ENCODE measurements at regions not wholly inside any gene's neighbourhood (a gene's known extent, or its start where the extent isn't known, plus 50 kb on each side); places are given as distances from the start of the nearest gene placed in this dataset.

- WGBS (ENCODE audit: insufficient coverage): no CpG with 5 or more reads among the region's 2 CpGs
- DNase-seq: peak; percentile 68
- Histone ChIP-seq H3K4me3 (ENCODE audit: low read length) (no peak overlapping the region), H3K36me3 (ENCODE audit: control insufficient read depth, insufficient read depth, low read length) (no peaks in the 10 kb centered on the region), H3K27ac (ENCODE audit: low read length) (no peak overlapping the region), H3K9me3 (replicated peaks; ENCODE audit: control insufficient read depth, low read depth, low read length) (peaks cover 3% of the 10 kb centered on the region), H3K27me3 (ENCODE audit: control insufficient read depth, insufficient read depth, low read length) (no peaks in the 10 kb centered on the region), H3K4me1 (ENCODE audit: control insufficient read depth, insufficient read depth, low read length) (peaks cover 7% of the 10 kb centered on the region)
These were observed 105.9 kb upstream of the RMDN2 start for GRCh38 chr2:37819186-37819585.

- H3K4me3 ChIP-seq (ENCODE audit: low read length): no peak overlapping the region
- no CpG with 5 or more reads among the region's 2 CpGs for WGBS (ENCODE audit: insufficient coverage)
These were observed 104.6 kb upstream of the RMDN2 start for GRCh38 chr2:37820471-37820986.

GRCh38 chr2:37825586-37825985, 99.5 kb upstream of the RMDN2 start:
- Histone ChIP-seq H3K4me1 (ENCODE audit: control insufficient read depth, insufficient read depth, low read length) (peaks cover 28% of the 10 kb centered on the region), H3K27ac (ENCODE audit: low read length) (no peak overlapping the region), H3K9me3 (replicated peaks; ENCODE audit: control insufficient read depth, low read depth, low read length) (peaks cover 3% of the 10 kb centered on the region), H3K36me3 (ENCODE audit: control insufficient read depth, insufficient read depth, low read length) (no peaks in the 10 kb centered on the region), H3K4me3 (ENCODE audit: low read length) (no peak overlapping the region), H3K27me3 (ENCODE audit: control insufficient read depth, insufficient read depth, low read length) (no peaks in the 10 kb centered on the region)
- DNase-seq: no peak
- WGBS (ENCODE audit: insufficient coverage): no CpG with 5 or more reads among the region's 3 CpGs

More at GRCh38 chr2:37820471-37820986, 104.6 kb upstream of the RMDN2 start:
- H3K4me1 ChIP-seq (ENCODE audit: control insufficient read depth, insufficient read depth, low read length): peaks cover 7% of the 10 kb centered on the region
- H3K27me3 ChIP-seq (ENCODE audit: control insufficient read depth, insufficient read depth, low read length): no peaks in the 10 kb centered on the region
- no peak for DNase-seq
- peaks cover 3% of the 10 kb centered on the region for H3K9me3 ChIP-seq (replicated peaks; ENCODE audit: control insufficient read depth, low read depth, low read length)
- H3K36me3 ChIP-seq (ENCODE audit: control insufficient read depth, insufficient read depth, low read length): no peaks in the 10 kb centered on the region
- H3K27ac ChIP-seq (ENCODE audit: low read length): no peak overlapping the region

- Histone ChIP-seq H3K9me3 (replicated peaks; ENCODE audit: control insufficient read depth, low read depth, low read length) (no peaks in the 10 kb centered on the region), H3K36me3 (ENCODE audit: control insufficient read depth, insufficient read depth, low read length) (no peaks in the 10 kb centered on the region), H3K27me3 (ENCODE audit: control insufficient read depth, insufficient read depth, low read length) (no peaks in the 10 kb centered on the region), H3K4me1 (ENCODE audit: control insufficient read depth, insufficient read depth, low read length) (peaks cover 30% of the 10 kb centered on the region), H3K27ac (ENCODE audit: low read length) (no peak overlapping the region), H3K4me3 (ENCODE audit: low read length) (no peak overlapping the region)
- no peak for DNase-seq
- 83% methylated on average over 2 of the region's 4 CpGs for WGBS (ENCODE audit: insufficient coverage)
These were observed 98.5 kb upstream of the RMDN2 start for GRCh38 chr2:37826611-37827010.

GRCh38 chr2:37827455-37827854, 97.6 kb upstream of the RMDN2 start:
- peaks cover 30% of the 10 kb centered on the region for H3K4me1 ChIP-seq (ENCODE audit: control insufficient read depth, insufficient read depth, low read length)
- DNase-seq: no peak
- no peak overlapping the region for H3K27ac ChIP-seq (ENCODE audit: low read length)
- H3K9me3 ChIP-seq (replicated peaks; ENCODE audit: control insufficient read depth, low read depth, low read length): no peaks in the 10 kb centered on the region
- no peaks in the 10 kb centered on the region for H3K36me3 ChIP-seq (ENCODE audit: control insufficient read depth, insufficient read depth, low read length)
- H3K27me3 ChIP-seq (ENCODE audit: control insufficient read depth, insufficient read depth, low read length): no peaks in the 10 kb centered on the region
- WGBS (ENCODE audit: insufficient coverage): 87% methylated on average over 7 of the region's 7 CpGs
- no peak overlapping the region for H3K4me3 ChIP-seq (ENCODE audit: low read length)

GRCh38 chr2:37827911-37828511, 97.1 kb upstream of the RMDN2 start:
- peaks cover 30% of the 10 kb centered on the region for H3K4me1 ChIP-seq (ENCODE audit: control insufficient read depth, insufficient read depth, low read length)
- 40% methylated on average over 2 of the region's 6 CpGs for WGBS (ENCODE audit: insufficient coverage)

GRCh38 chr2:37829202-37829601, 95.9 kb upstream of the RMDN2 start:
- DNase-seq: peak; percentile 53
- no peaks in the 10 kb centered on the region for H3K9me3 ChIP-seq (replicated peaks; ENCODE audit: control insufficient read depth, low read depth, low read length)
- H3K4me3 ChIP-seq (ENCODE audit: low read length): no peak overlapping the region
- H3K36me3 ChIP-seq (ENCODE audit: control insufficient read depth, insufficient read depth, low read length): no peaks in the 10 kb centered on the region
- no peaks in the 10 kb centered on the region for H3K27me3 ChIP-seq (ENCODE audit: control insufficient read depth, insufficient read depth, low read length)
- no CpG with 5 or more reads among the region's 3 CpGs for WGBS (ENCODE audit: insufficient coverage)
- peaks cover 30% of the 10 kb centered on the region for H3K4me1 ChIP-seq (ENCODE audit: control insufficient read depth, insufficient read depth, low read length)
- no peak overlapping the region for H3K27ac ChIP-seq (ENCODE audit: low read length)

More at GRCh38 chr2:37827911-37828511, 97.1 kb upstream of the RMDN2 start:
- Histone ChIP-seq H3K4me3 (ENCODE audit: low read length) (no peak overlapping the region), H3K27me3 (ENCODE audit: control insufficient read depth, insufficient read depth, low read length) (no peaks in the 10 kb centered on the region), H3K27ac (ENCODE audit: low read length) (peak overlapping the region; percentile 25), H3K36me3 (ENCODE audit: control insufficient read depth, insufficient read depth, low read length) (no peaks in the 10 kb centered on the region), H3K9me3 (replicated peaks; ENCODE audit: control insufficient read depth, low read depth, low read length) (no peaks in the 10 kb centered on the region)
- peak; percentile 72 for DNase-seq

- 27% methylated on average over 3 of the region's 6 CpGs for WGBS (ENCODE audit: insufficient coverage)
- no peak for DNase-seq
- Histone ChIP-seq H3K36me3 (ENCODE audit: control insufficient read depth, insufficient read depth, low read length) (no peaks in the 10 kb centered on the region), H3K27me3 (ENCODE audit: control insufficient read depth, insufficient read depth, low read length) (no peaks in the 10 kb centered on the region), H3K27ac (ENCODE audit: low read length) (no peak overlapping the region), H3K9me3 (replicated peaks; ENCODE audit: control insufficient read depth, low read depth, low read length) (no peaks in the 10 kb centered on the region), H3K4me1 (ENCODE audit: control insufficient read depth, insufficient read depth, low read length) (peaks cover 30% of the 10 kb centered on the region), H3K4me3 (ENCODE audit: low read length) (no peak overlapping the region)
These were observed 95.3 kb upstream of the RMDN2 start for GRCh38 chr2:37829616-37830395.

GRCh38 chr2:37830636-37831035, 94.5 kb upstream of the RMDN2 start:
- Histone ChIP-seq H3K9me3 (replicated peaks; ENCODE audit: control insufficient read depth, low read depth, low read length) (no peaks in the 10 kb centered on the region), H3K27ac (ENCODE audit: low read length) (no peak overlapping the region)
- 64% methylated on average over 1 of the region's 2 CpGs for WGBS (ENCODE audit: insufficient coverage)

GRCh38 chr2:37831081-37831780, 93.9 kb upstream of the RMDN2 start:
- Histone ChIP-seq H3K27me3 (ENCODE audit: control insufficient read depth, insufficient read depth, low read length) (no peaks in the 10 kb centered on the region), H3K9me3 (replicated peaks; ENCODE audit: control insufficient read depth, low read depth, low read length) (no peaks in the 10 kb centered on the region), H3K36me3 (ENCODE audit: control insufficient read depth, insufficient read depth, low read length) (no peaks in the 10 kb centered on the region), H3K4me1 (ENCODE audit: control insufficient read depth, insufficient read depth, low read length) (peaks cover 27% of the 10 kb centered on the region), H3K4me3 (ENCODE audit: low read length) (no peak overlapping the region), H3K27ac (ENCODE audit: low read length) (no peak overlapping the region)
- WGBS (ENCODE audit: insufficient coverage): 53% methylated on average over 4 of the region's 5 CpGs
- peak; percentile 33 for DNase-seq

More at GRCh38 chr2:37830636-37831035, 94.5 kb upstream of the RMDN2 start:
- Histone ChIP-seq H3K27me3 (ENCODE audit: control insufficient read depth, insufficient read depth, low read length) (no peaks in the 10 kb centered on the region), H3K4me3 (ENCODE audit: low read length) (no peak overlapping the region), H3K4me1 (ENCODE audit: control insufficient read depth, insufficient read depth, low read length) (peaks cover 30% of the 10 kb centered on the region), H3K36me3 (ENCODE audit: control insufficient read depth, insufficient read depth, low read length) (no peaks in the 10 kb centered on the region)
- DNase-seq: no peak
